GM18870 (cell line): ENCODE measurements at regions not wholly inside any gene's neighbourhood (a gene's known extent, or its start where the extent isn't known, plus 50 kb on each side); places are given as distances from the start of the nearest gene placed in this dataset.
A peak's percentile ranks its signal among the peaks of the same experiment; 100 is the strongest.
"Not testable (repeated sequence)": the region's sequence is repeated elsewhere in the genome, so short reads cannot be mapped to it uniquely, and the experiment has no call there.

Source experiments
- ATAC-seq: cut with Tn5 transposase; IDR thresholded peaks from one replicate; pipeline ENCODE4 v1.9.1; 2021; ENCODE audit warnings: moderate library complexity; ENCODE audit not compliant: unreplicated experiment

DNA sequence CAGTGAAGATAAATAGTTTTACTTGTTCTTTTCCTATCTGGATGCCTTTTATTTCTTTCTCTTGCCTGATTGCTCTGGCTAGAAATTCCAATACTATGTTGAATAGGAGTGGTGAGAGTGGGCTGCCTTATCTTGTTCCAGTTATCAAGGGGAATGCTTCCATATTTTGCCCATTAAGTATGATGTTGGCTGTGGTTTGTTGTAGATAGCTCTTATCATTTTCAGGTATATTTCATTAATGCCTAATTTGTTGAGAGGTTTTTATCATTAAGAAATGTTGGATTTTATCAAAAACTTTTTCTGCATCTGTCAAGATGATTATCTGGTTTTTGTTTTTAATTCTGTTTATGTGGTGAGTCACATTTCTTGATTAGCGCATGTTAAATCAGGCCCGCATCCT, 655.8 kb downstream of the NUP35 start:
- no peak for ATAC-seq

DNA sequence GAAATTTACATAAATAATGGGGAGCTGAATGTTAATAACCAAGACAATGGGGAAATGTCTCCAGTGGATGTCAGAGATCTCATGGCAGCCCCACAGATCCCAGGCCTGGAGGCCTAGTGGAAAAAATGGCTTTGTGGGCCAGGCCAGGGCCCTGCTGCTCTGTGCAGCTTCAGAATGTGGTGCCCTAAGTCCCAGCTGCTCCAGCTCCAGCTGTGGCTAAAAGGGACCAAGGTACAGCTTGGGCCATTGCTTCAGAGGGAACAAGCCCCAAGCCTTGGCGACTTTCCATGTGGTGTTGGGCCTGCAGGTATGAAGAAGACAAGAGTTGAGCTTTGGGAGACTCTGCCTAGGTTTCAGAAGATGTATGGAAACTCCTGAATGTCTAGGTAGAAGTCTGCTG, 658.2 kb downstream of the NUP35 start:
- no peak for ATAC-seq

GRCh38 chr2:183788796-183789195, 664.6 kb downstream of the NUP35 start:
- not testable (repeated sequence) for ATAC-seq

DNA sequence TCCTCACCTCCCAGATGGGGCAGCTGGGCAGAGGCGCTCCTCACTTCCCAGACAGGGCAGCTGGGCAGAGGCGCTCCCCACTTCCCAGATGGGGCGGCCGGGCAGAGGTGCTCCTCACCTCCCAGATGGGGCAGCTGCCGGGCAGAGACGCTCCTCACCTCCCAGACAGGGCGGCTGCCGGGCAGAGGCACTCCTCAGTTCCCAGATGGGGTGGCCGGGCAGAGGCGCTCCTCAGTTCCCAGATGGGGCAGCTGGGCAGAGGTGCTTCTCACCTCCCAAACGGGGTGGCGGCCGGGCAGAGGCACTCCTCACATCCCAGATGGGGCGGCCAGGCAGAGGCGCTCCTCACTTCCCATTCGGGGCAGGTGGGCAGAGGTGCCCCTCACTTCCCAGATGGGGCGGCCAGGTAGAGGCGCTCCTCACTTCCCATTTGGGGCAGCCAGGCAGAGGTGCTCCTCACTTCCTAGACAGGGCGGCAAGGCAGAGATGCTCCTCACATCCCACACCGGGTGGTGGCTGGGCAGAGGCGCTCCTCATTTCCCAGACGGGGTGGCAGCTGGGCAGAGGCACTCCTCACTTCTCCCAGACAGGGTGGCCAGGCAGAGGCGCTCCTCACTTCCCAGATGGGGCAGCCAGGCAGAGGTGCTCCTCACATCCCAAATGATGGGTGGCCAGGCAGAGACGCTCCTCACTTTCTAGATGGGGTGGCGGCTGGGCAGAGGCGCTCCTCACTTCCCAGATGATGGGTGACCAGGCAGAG, 668.1 kb downstream of the NUP35 start:
- not testable (repeated sequence) for ATAC-seq

GRCh38 chr2:183798535-183798934, 674.3 kb downstream of the NUP35 start:
- no peak for ATAC-seq

- ATAC-seq, result no peak
Measured at GRCh38 chr2:183799761-183800160, 675.5 kb downstream of the NUP35 start.

DNA sequence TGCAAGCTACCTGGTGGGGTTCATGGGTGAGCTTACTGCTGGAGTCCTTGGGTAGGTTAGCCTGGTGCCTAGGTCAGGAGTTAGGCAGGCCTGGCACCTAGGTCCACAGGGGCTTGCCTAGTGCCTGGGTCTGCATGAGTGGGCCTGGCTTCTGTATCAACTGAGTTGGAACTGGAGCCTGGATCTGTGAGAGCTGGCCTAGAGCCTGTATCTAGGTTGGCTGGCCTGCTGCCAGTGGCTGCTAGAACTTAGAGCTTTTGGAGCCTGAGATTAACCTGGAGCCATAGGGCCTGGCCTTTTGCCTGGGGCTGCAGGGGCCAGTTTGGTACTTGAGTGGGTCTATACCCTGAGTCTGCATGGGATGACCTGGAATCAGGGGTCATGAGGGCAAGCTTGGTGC, 679.4 kb downstream of the NUP35 start:
- no peak for ATAC-seq

GRCh38 chr2:183807870-183808269, 683.6 kb downstream of the NUP35 start:
- ATAC-seq, result no peak

GRCh38 chr2:183809404-183809803, 685.2 kb downstream of the NUP35 start:
- ATAC-seq, result no peak

- no peak for ATAC-seq
Measured at GRCh38 chr2:183811281-183811680, 687.0 kb downstream of the NUP35 start.

DNA sequence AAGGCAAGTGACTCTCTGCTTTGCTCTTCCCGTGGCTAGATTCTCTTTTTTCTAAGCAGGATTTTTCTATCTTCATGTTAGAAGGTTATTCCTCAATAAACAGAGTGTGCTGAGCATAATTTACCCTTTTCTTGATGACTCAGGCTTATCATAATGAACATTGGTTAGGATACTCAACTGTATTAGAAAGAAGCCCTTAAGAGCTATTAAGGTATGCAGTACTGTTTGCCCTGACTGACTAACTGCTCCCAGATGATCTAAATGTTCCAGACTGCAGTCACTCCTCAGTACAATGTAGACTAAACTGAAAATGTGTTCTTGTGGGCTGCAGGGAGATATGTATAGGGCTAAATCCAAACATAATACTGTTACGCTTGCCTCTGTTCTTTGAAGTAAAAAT, 687.8 kb downstream of the NUP35 start:
- no peak for ATAC-seq

DNA sequence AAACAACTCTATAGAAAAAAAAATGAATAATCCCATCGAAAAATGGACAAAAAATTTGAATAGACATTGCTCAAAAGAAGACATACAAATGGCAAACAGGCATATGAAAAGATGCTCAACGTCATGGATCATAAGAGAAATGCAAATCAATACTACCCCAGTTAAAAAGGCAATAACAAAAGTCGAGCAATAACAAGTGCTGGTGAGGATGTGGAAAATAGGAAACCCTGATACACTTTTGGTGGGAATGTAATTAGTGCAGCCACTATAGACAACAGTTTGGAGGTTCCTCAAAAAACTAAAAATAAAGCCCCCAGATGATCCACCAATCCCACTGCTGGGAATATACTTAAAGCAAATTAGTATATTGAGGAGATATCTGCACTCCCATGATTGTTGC, 701.5 kb downstream of the NUP35 start:
- ATAC-seq, result no peak

DNA sequence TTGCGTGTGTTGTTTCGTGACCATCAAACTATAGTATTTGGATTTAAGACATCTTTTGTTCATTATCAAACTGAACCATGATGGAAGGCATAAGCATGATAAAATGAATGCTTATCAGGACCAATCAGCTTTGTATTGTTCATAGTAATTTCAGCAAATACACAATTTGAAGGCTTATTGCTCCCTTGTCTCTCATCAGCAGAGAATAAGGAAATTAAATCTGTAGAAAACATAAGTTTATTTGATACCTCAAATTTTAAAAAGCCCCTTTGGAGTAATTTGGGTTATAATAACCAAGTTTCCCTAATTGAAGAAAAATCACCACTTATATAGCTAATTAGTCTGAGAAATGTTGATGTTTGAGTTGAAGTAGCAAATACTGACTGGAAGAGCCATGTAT, 705.7 kb downstream of the NUP35 start:
- no peak for ATAC-seq

DNA sequence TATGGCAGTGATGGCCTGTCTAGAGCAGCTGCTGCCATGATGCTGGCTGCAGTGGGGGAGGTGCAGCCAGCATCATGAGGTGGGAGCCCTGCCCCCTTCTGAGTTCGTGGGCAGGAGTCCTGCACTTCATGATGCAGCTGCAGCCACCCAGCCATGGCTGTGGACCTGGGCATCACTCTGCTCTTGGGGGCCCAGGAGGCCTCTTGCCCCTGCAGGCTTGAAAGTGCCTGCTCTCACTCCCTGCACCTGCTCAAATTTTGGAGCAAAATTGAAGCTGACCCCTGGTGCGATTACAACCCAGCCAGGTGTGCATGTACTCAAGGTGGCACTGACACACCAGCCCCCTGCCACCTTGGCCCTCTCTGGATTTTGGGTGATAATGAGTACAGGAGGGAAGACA, 712.9 kb downstream of the NUP35 start:
- no peak for ATAC-seq

- no peak for ATAC-seq
Measured at GRCh38 chr2:183838295-183838694, 714.1 kb downstream of the NUP35 start.

GRCh38 chr2:183840061-183840584, 715.9 kb downstream of the NUP35 start:
- ATAC-seq, result no peak

DNA sequence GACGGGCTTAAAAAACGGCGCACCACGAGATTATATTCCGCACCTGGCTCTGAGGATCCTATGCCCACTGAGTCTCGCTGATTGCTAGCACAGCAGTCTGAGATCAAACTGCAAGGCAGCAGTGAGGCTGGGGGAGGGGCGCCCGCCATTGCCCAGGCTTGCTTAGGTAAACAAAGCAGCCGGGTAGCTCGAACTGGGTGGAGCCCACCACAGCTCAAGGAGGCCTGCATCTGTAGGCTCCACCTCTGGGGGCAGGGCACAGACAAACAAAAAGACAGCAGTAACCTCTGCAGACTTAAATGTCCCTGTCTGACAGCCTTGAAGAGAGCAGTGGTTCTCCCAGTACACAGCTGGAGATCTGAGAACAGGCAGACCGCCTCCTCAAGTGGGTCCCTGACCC, 725.6 kb downstream of the NUP35 start:
- ATAC-seq, result not testable (repeated sequence)

DNA sequence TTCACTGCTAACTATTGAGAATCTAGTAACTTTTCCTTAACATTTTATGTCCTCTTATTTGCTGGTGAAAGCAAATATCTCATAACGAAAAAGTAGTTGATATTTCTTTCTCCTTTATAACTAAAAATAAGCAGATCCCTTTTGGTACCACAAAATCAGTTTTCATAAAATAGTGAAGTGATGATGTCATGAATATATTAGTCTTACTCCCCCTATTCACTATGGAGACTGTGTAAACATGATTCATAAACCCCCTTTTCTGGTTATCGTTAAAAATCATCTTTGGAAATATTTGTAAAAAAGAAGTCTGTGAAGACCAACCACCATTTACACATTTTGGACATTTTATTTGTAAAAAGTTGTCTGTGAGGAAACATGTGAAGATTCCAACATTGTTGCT, 734.9 kb downstream of the NUP35 start:
- ATAC-seq, result no peak

GRCh38 chr2:183866666-183867065, 731.7 kb upstream of the ZNF804A start:
- no peak for ATAC-seq

DNA sequence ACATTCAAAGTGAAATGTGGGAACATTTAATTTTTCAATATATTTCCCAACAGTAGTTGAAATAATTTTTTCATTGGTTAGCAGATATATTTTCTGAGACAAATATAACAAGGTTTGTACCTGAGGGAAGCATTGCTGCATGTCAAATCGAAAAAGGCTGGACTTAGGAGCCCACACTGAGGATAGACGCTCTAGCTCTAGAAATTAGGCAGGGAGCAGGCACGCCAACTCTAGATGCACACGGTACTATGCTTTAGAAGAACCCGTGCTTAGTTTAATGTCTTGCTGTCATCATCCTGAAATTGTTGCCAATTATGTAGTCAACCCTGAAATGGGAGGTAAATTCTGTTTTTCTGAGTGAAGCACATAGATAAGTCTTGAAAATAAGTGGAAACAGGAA, 731.1 kb upstream of the ZNF804A start:
- ATAC-seq, result no peak

- ATAC-seq, result no peak
Measured at GRCh38 chr2:183868153-183868552, 730.2 kb upstream of the ZNF804A start.

DNA sequence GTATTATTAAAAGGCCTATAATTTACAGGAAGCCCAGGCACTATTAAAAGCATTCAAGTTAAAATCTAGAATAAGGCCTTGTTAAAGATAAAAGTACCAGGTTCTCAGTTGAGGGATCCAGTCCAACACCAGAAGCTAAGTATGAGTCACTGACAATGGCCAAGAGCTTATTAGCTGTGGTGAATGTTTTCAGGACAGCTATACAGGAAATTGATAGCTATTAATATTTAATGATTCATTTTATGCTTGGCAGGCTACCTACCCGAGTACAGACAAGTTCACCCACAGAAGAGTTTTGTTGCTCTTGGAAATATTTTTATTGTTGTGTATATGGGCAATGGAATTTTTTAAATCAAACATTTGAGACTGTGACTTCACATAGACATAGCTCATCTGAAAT, 729.6 kb upstream of the ZNF804A start:
- peak; percentile 58 for ATAC-seq

GRCh38 chr2:183872131-183872530, 726.2 kb upstream of the ZNF804A start:
- ATAC-seq, result no peak
